ENCODE measurements at regions not wholly inside any gene's neighbourhood (a gene's known extent, or its start where the extent isn't known, plus 50 kb on each side); places are given as distances from the start of the nearest gene placed in this dataset.

DNA sequence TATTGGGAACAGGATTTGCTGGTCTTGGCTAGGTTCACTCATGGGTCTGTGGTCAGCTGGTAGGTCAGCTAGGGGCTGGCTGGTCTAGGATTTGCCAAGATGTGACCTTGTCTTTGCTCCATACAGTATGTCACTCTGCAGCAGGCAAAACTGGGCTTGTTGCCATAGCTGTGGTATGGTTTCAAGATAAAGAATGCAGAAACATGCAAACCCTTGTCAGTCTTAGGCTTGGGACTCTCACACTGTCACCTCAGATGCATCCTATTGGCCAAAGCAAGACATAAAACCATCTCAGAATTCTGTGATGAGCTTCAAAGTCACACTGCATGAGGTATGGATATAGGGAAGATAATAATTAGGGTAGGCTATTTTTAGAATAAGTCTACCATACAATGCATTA lies 66.6 kb upstream of the TBC1D5 start:
- Histone ChIP-seq H3K9me3 (no peaks in the 10 kb centered on the region), H3K27ac (no peak overlapping the region), H3K4me1 (0 out of 3 replicates have a peak, but pooled peaks cover 3% of the 10 kb centered on the region), H3K4me3 (no peak overlapping the region), H3K4me2 (no peak overlapping the region)
- FAIRE-seq (no peak), DNase-seq (ENCODE audit: low read depth in 1 of 2, low spot score in 1 of 2) (no peak), ATAC-seq (no peak)
- ChIA-PET POLR2A (no interaction called here), CTCF (no interaction called here)
- TF ChIP-seq, protein P1, sequence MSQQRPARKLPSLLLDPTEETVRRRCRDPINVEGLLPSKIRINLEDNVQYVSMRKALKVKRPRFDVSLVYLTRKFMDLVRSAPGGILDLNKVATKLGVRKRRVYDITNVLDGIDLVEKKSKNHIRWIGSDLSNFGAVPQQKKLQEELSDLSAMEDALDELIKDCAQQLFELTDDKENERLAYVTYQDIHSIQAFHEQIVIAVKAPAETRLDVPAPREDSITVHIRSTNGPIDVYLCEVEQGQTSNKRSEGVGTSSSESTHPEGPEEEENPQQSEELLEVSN (IDR thresholded peaks at IDR 0.05; ENCODE audit: borderline replicate concordance, low read depth): no peak
- TF ChIP-seq FOSB (CRISPR knock-in tag; IDR thresholded peaks at IDR 0.05) (no peak), HOXB13 (CRISPR knock-in tag; IDR thresholded peaks at IDR 0.05; ENCODE audit: low read depth) (no peak), HOXB5 (CRISPR knock-in tag; IDR thresholded peaks at IDR 0.05) (no peak), GATA3 (IDR thresholded peaks at IDR 0.05; ENCODE audit: borderline replicate concordance) (no peak), CHD4 (IDR thresholded peaks at IDR 0.05; ENCODE audit: borderline replicate concordance) (no peak), PHF8 (IDR thresholded peaks at IDR 0.05; ENCODE audit: borderline replicate concordance, low read depth) (no peak), CBX2 (IDR thresholded peaks at IDR 0.05; ENCODE audit: borderline replicate concordance, low read depth) (no peak), CHD2 (IDR thresholded peaks at IDR 0.05; ENCODE audit: low read length, partially characterized antibody) (no peak), MAFK (IDR thresholded peaks at IDR 0.05; ENCODE audit: partially characterized antibody) (no peak), HOXA7 (CRISPR knock-in tag; IDR thresholded peaks at IDR 0.05) (no peak), PBX3 (IDR thresholded peaks at IDR 0.05) (no peak), HEYL (CRISPR knock-in tag; IDR thresholded peaks at IDR 0.05) (no peak), BCL3 (IDR thresholded peaks at IDR 0.05) (no peak), RNF2 (IDR thresholded peaks at IDR 0.05; ENCODE audit: borderline replicate concordance, low read depth) (no peak), MYC (IDR thresholded peaks at IDR 0.05; ENCODE audit: borderline replicate concordance, low read length) (no peak)
- TF ChIP-seq, protein P2, sequence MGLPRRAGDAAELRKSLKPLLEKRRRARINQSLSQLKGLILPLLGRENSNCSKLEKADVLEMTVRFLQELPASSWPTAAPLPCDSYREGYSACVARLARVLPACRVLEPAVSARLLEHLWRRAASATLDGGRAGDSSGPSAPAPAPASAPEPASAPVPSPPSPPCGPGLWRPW (IDR thresholded peaks at IDR 0.05): no peak

- Histone ChIP-seq H3K27ac (no peak overlapping the region), H3K4me2 (no peak overlapping the region), H3K4me3 (no peak overlapping the region), H3K4me1 (0 out of 3 replicates have a peak, but pooled peaks cover 3% of the 10 kb centered on the region), H3K9me3 (no peaks in the 10 kb centered on the region)
- POLR2A ChIA-PET: no interaction called here
- FAIRE-seq (no peak), ATAC-seq (no peak), DNase-seq (ENCODE audit: low read depth in 1 of 2, low spot score in 1 of 2) (no peak)
- WGBS (ENCODE audit: missing lambda C conversion rate): 35% methylated on average over 1 of the region's 1 CpG
- CTCF ChIA-PET: interaction anchor here (0.5 to 1.8 kb wide), 2 partner anchors 34 to 138 kb away, joined by 3 to 4 read pairs; no protein-coding TSS in a partner anchor
- TF ChIP-seq HEYL (CRISPR knock-in tag; IDR thresholded peaks at IDR 0.05) (no peak), PHF8 (IDR thresholded peaks at IDR 0.05; ENCODE audit: borderline replicate concordance, low read depth) (no peak), RARB (CRISPR knock-in tag; IDR thresholded peaks at IDR 0.05) (no peak), RFX5 (IDR thresholded peaks at IDR 0.05) (no peak), ZSCAN20 (CRISPR knock-in tag; IDR thresholded peaks at IDR 0.05) (no peak), POLR2AphosphoS2 (conservative IDR thresholded peaks at IDR 0.05; ENCODE audit: low read length) (no peak), EHF (CRISPR knock-in tag; IDR thresholded peaks at IDR 0.05) (no peak), BHLHE40 (IDR thresholded peaks at IDR 0.05; ENCODE audit: low read depth, low read length) (no peak), NPAS2 (CRISPR knock-in tag; IDR thresholded peaks at IDR 0.05; ENCODE audit: borderline replicate concordance) (no peak)
- TF ChIP-seq, protein P3, sequence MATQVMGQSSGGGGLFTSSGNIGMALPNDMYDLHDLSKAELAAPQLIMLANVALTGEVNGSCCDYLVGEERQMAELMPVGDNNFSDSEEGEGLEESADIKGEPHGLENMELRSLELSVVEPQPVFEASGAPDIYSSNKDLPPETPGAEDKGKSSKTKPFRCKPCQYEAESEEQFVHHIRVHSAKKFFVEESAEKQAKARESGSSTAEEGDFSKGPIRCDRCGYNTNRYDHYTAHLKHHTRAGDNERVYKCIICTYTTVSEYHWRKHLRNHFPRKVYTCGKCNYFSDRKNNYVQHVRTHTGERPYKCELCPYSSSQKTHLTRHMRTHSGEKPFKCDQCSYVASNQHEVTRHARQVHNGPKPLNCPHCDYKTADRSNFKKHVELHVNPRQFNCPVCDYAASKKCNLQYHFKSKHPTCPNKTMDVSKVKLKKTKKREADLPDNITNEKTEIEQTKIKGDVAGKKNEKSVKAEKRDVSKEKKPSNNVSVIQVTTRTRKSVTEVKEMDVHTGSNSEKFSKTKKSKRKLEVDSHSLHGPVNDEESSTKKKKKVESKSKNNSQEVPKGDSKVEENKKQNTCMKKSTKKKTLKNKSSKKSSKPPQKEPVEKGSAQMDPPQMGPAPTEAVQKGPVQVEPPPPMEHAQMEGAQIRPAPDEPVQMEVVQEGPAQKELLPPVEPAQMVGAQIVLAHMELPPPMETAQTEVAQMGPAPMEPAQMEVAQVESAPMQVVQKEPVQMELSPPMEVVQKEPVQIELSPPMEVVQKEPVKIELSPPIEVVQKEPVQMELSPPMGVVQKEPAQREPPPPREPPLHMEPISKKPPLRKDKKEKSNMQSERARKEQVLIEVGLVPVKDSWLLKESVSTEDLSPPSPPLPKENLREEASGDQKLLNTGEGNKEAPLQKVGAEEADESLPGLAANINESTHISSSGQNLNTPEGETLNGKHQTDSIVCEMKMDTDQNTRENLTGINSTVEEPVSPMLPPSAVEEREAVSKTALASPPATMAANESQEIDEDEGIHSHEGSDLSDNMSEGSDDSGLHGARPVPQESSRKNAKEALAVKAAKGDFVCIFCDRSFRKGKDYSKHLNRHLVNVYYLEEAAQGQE (IDR thresholded peaks at IDR 0.05): no peak
Measured at GRCh38 chr3:17806876-17807275, 64.4 kb upstream of the TBC1D5 start.

Measured in A549 (cell line).